ENCODE measurements at regions not wholly inside any gene's neighbourhood (a gene's known extent, or its start where the extent isn't known, plus 50 kb on each side); places are given as distances from the start of the nearest gene placed in this dataset.

DNA sequence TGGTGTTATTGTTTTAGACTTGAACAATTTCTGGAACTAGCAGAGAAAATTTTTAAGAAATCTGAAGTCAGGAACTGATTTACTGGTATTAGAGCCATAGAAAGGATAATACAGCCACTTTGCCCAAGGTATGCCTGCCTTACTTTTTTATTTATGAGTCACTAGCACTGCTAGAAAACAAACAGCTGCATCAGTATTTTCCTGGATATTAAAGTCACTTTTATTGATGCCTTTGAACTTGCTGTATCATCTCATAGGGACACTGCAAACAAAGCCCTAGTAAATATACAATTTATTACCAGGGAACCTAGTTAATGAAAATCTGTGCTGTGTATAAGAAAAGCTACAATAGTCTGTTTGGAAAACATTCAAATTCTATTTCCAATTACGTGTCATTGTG is 490.8 kb upstream of the TMPRSS15 start:
- no peak for DNase-seq (ENCODE audit: extremely low read depth, low read depth)
- TF ChIP-seq, protein P1, sequence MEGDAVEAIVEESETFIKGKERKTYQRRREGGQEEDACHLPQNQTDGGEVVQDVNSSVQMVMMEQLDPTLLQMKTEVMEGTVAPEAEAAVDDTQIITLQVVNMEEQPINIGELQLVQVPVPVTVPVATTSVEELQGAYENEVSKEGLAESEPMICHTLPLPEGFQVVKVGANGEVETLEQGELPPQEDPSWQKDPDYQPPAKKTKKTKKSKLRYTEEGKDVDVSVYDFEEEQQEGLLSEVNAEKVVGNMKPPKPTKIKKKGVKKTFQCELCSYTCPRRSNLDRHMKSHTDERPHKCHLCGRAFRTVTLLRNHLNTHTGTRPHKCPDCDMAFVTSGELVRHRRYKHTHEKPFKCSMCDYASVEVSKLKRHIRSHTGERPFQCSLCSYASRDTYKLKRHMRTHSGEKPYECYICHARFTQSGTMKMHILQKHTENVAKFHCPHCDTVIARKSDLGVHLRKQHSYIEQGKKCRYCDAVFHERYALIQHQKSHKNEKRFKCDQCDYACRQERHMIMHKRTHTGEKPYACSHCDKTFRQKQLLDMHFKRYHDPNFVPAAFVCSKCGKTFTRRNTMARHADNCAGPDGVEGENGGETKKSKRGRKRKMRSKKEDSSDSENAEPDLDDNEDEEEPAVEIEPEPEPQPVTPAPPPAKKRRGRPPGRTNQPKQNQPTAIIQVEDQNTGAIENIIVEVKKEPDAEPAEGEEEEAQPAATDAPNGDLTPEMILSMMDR (IDR thresholded peaks at IDR 0.05; ENCODE audit: low read depth, low read length): no peak

DNA sequence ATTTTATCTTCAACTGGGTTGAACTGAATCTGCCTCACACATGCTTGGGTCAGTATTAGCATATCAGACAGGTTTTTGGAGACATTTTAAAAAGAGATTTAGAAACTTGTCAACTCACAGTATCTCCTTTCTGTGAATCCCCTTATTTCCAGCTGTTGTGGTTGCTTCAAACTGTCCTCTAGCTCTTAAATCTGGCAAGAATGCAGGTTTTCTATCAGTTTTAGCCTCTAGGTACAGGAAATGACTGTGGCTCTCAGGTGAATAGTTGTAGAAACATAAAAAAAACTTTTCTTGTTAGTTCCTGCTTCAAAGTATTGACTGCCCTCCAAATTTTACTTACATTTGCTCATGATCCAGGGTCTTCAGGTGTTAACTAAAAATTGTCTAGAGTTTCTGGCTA is 495.7 kb upstream of the TMPRSS15 start:
- no peak for DNase-seq (ENCODE audit: extremely low read depth, low read depth)
- TF ChIP-seq, protein P1 (IDR thresholded peaks at IDR 0.05; ENCODE audit: low read depth, low read length): no peak

DNA sequence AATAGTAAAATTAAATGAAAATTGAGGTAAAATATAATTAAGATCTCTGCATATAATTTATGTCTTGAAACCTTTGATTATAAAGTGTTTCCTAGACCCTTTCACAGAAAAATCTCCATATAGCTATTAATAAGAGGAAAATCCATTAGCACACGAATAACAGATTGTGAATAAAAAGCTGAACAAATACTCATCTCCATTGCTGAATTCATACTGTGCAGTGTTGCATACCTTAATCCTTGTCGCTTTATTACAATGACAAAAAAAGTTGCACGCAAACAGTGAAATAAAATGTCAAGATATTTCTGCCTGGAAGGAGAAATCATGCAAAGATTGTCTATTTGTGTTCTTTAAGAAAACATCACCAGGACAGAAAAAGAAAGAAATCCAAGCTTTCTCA is 499.1 kb upstream of the TMPRSS15 start:
- TF ChIP-seq, protein P1 (IDR thresholded peaks at IDR 0.05; ENCODE audit: low read depth, low read length): no peak
- DNase-seq (ENCODE audit: extremely low read depth, low read depth): no peak

DNA sequence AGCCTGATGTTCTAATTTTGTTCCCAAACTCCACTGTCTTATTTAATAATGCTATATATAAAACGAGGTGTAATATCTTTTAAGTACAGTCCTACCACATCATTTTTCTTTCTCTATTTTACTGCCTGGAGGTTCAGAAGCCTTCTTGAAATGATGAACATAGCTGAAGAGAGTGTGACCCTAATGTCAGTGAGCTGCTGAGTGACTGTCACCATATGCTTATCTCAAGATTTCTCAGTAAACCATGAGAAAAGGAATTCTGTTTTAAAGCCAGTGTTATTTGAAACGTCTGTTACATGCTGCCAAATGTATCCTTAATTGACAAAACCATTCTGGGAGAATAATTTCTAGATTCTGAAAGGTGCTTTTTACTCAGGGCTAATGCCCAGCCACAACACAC is 503.5 kb upstream of the TMPRSS15 start:
- TF ChIP-seq, protein P1 (IDR thresholded peaks at IDR 0.05; ENCODE audit: low read depth, low read length): no peak
- no peak for DNase-seq (ENCODE audit: extremely low read depth, low read depth)

DNA sequence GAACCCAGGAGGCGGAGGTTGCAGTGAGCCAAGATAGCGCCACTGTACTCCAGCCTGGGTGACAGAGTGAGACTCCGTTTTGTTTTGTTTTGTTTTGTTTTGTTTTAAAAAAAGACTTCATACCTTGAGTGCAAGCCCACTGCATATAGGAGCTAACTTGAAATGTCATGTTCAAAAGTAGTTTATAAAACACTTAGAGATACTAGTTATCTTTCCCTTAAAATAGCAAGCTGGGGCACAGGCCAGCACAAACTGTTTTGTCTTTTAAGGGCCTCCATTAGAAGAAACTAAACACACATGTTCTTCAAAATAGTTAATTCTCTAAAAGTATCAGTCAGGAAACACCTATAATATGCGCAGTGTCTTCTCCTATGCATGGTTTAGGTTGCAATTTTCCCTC is 505.1 kb upstream of the TMPRSS15 start:
- no peak for DNase-seq (ENCODE audit: extremely low read depth, low read depth)
- TF ChIP-seq, protein P1 (IDR thresholded peaks at IDR 0.05; ENCODE audit: low read depth, low read length): no peak

DNA sequence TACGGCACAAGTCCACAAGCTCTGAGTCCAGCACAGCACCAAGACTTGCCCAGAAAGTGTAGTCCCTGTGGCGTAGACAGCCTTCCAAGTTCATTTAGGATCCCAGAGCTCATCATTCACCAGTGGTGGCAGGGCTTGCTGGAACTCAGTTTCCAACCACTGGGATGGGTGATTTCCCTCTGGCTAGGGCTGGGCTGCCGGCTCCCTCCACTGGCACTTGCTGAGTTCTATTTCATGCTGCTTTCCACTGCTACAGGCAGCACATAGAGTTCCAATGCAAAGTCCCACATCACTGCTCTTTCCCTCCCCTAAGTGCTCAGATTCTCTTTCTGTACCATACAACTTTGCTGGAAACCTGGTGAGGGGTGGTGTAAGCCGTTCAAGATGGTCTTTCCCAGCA is 510.3 kb upstream of the TMPRSS15 start:
- TF ChIP-seq, protein P1 (IDR thresholded peaks at IDR 0.05; ENCODE audit: low read depth, low read length): no peak
- no peak for DNase-seq (ENCODE audit: extremely low read depth, low read depth)

DNA sequence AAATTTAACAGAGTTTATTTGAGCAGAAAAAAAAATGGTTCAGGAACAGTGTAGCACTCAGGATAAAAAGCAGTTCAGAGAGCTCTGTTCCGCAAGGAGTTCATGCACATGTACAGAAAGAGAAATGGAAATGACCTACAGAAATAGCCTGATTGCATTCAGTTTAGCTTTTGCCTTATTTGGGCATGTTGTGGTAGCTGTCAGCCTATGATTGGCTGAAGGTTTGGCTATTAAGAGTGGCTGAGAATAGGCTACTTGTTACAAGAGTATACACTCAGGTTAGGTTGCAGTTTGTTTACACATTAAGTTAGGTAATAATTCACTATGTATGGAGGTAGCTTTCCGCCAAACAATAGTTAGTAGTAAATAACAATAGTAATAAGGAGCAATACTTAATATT is 511.0 kb upstream of the TMPRSS15 start:
- DNase-seq (ENCODE audit: extremely low read depth, low read depth): no peak
- TF ChIP-seq, protein P1 (IDR thresholded peaks at IDR 0.05; ENCODE audit: low read depth, low read length): no peak
